Neural progenitor cell (in vitro differentiated cells): ENCODE measurements at regions not wholly inside any gene's neighbourhood (a gene's known extent, or its start where the extent isn't known, plus 50 kb on each side); places are given as distances from the start of the nearest gene placed in this dataset.

Source experiments
- EZH2 ChIP-seq: fragments of 200-600 bp; sonication (generic); IDR thresholded peaks from 2 replicates; pipeline ENCODE4 v1.6.1; 2017; ENCODE audit warnings: antibody characterized with exemption, mild to moderate bottlenecking, moderate library complexity
- EZH2phosphoT487 ChIP-seq: fragments of 200-600 bp; sonication (generic); IDR thresholded peaks from 2 replicates; pipeline ENCODE4 v1.6.1; 2017; ENCODE audit warnings: antibody characterized with exemption
- TF ChIP-seq, protein P1 (sequence below): fragments of 200-600 bp; sonication (generic); IDR thresholded peaks from 2 replicates; pipeline ENCODE4 v1.5.1; 2017; ENCODE audit warnings: antibody characterized with exemption, mild to moderate bottlenecking

- TF ChIP-seq, protein P1, sequence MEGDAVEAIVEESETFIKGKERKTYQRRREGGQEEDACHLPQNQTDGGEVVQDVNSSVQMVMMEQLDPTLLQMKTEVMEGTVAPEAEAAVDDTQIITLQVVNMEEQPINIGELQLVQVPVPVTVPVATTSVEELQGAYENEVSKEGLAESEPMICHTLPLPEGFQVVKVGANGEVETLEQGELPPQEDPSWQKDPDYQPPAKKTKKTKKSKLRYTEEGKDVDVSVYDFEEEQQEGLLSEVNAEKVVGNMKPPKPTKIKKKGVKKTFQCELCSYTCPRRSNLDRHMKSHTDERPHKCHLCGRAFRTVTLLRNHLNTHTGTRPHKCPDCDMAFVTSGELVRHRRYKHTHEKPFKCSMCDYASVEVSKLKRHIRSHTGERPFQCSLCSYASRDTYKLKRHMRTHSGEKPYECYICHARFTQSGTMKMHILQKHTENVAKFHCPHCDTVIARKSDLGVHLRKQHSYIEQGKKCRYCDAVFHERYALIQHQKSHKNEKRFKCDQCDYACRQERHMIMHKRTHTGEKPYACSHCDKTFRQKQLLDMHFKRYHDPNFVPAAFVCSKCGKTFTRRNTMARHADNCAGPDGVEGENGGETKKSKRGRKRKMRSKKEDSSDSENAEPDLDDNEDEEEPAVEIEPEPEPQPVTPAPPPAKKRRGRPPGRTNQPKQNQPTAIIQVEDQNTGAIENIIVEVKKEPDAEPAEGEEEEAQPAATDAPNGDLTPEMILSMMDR, result no peak
- TF ChIP-seq EZH2 (no peak), EZH2phosphoT487 (no peak)
Measured at GRCh38 chr15:62708470-62708869, 334.1 kb upstream of the TPM1 start.
